Activated B cell treated with CpG ODN at 0.5 μM for 24 hours (primary cell): ENCODE measurements at regions not wholly inside any gene's neighbourhood (a gene's known extent, or its start where the extent isn't known, plus 50 kb on each side); places are given as distances from the start of the nearest gene placed in this dataset.

Experiments used
- ATAC-seq: fragments of 200-7000 bp; cut with Tn5 transposase; one replicate; pipeline ENCODE4 v1.10.0; 2021; ENCODE audit warnings: low read depth, mild to moderate bottlenecking, moderate library complexity
- CTCF ChIA-PET: fragments of 350-600 bp; sonication (Branson Sonifier 250); formaldehyde crosslinking; loops from one replicate; lab custom pipeline; 2021; ENCODE audit warnings: antibody characterized with exemption; lab: Charles Lee
- POLR2A ChIA-PET: fragments of 350-600 bp; sonication (Branson Sonifier 250); formaldehyde crosslinking; loops from one replicate; lab custom pipeline; 2021; ENCODE audit warnings: antibody characterized with exemption; lab: Charles Lee
- DNase-seq: peaks from one replicate; pipeline ENCODE4 v3.0.0; 2022
- H3K27ac Mint-ChIP-seq: one replicate; pipeline ENCODE4 v1.8.0; 2020; ENCODE audit warnings: mixed read lengths
- H3K27me3 Mint-ChIP-seq: one replicate; pipeline ENCODE4 v1.8.0; 2021; ENCODE audit warnings: mixed read lengths
- H3K36me3 Mint-ChIP-seq: one replicate; pipeline ENCODE4 v1.8.0; 2021; ENCODE audit warnings: low read depth, mixed read lengths
- H3K4me1 Mint-ChIP-seq: one replicate; pipeline ENCODE4 v1.8.0; 2021; ENCODE audit warnings: mixed read lengths
- H3K4me3 Mint-ChIP-seq: one replicate; pipeline ENCODE4 v1.8.0; 2020; ENCODE audit warnings: mild to moderate bottlenecking, mixed read lengths
- H3K9me3 Mint-ChIP-seq: one replicate; pipeline ENCODE4 v1.8.0; 2020; ENCODE audit warnings: mixed read lengths
- CTCF ChIP-seq: fragments of 200-600 bp; IDR thresholded peaks from one replicate; pipeline ENCODE4 v1.8.0; 2022; ENCODE audit warnings: antibody characterized with exemption, mild to moderate bottlenecking
- intact Hi-C: fragments of 100-400 bp; cut with micrococcal nuclease; formaldehyde crosslinking; loops from one replicate; pipeline ENCODE4 v1.15.1; 2024

GRCh38 chr6:154615483-154616025, 105.1 kb upstream of the CNKSR3 start:
- no peaks in the 10 kb centered on the region for H3K36me3 Mint-ChIP-seq
- intact Hi-C loops, result no loop called here
- POLR2A ChIA-PET, result no interaction called here
- CTCF ChIA-PET, result no interaction called here
- TF ChIP-seq CTCF, result no peak
- H3K27me3 Mint-ChIP-seq, result peaks cover 9% of the 10 kb centered on the region
- no peaks in the 10 kb centered on the region for H3K4me1 Mint-ChIP-seq
- DNase-seq (no peak), ATAC-seq (no peak)
- no peak overlapping the region for H3K27ac Mint-ChIP-seq
- no peak overlapping the region for H3K4me3 Mint-ChIP-seq
- no peaks in the 10 kb centered on the region for H3K9me3 Mint-ChIP-seq

GRCh38 chr6:154617175-154617574, 106.7 kb upstream of the CNKSR3 start:
- H3K4me1 Mint-ChIP-seq, result no peaks in the 10 kb centered on the region
- H3K27me3 Mint-ChIP-seq, result peaks cover 9% of the 10 kb centered on the region
- no peaks in the 10 kb centered on the region for H3K9me3 Mint-ChIP-seq
- TF ChIP-seq CTCF, result no peak
- ChIA-PET CTCF (no interaction called here), POLR2A (no interaction called here)
- intact Hi-C loops, result no loop called here
- H3K36me3 Mint-ChIP-seq, result no peaks in the 10 kb centered on the region
- ATAC-seq (no peak), DNase-seq (no peak)
- H3K4me3 Mint-ChIP-seq, result no peak overlapping the region
- no peak overlapping the region for H3K27ac Mint-ChIP-seq

GRCh38 chr6:154619146-154619545, 108.7 kb upstream of the CNKSR3 start:
- no peaks in the 10 kb centered on the region for H3K36me3 Mint-ChIP-seq
- ChIA-PET POLR2A (no interaction called here), CTCF (no interaction called here)
- no peak overlapping the region for H3K27ac Mint-ChIP-seq
- TF ChIP-seq CTCF, result no peak
- no peaks in the 10 kb centered on the region for H3K4me1 Mint-ChIP-seq
- intact Hi-C loops, result no loop called here
- H3K9me3 Mint-ChIP-seq, result peaks cover 5% of the 10 kb centered on the region
- no peak overlapping the region for H3K4me3 Mint-ChIP-seq
- peaks cover 5% of the 10 kb centered on the region for H3K27me3 Mint-ChIP-seq
- no peak for ATAC-seq
- no peak for DNase-seq

GRCh38 chr6:154621686-154622085, 111.2 kb upstream of the CNKSR3 start:
- Mint-ChIP-seq H3K36me3 (no peaks in the 10 kb centered on the region), H3K4me3 (no peak overlapping the region), H3K27me3 (peaks cover 5% of the 10 kb centered on the region), H3K9me3 (peaks cover 15% of the 10 kb centered on the region), H3K4me1 (no peaks in the 10 kb centered on the region), H3K27ac (no peak overlapping the region)
- ATAC-seq (no peak), DNase-seq (no peak)
- no peak for TF ChIP-seq CTCF
- intact Hi-C loops, result no loop called here
- POLR2A ChIA-PET, result no interaction called here
- CTCF ChIA-PET, result no interaction called here

- ChIA-PET CTCF (no interaction called here), POLR2A (no interaction called here)
- H3K9me3 Mint-ChIP-seq, result peaks cover 15% of the 10 kb centered on the region
- ATAC-seq (no peak), DNase-seq (no peak)
- no peaks in the 10 kb centered on the region for H3K36me3 Mint-ChIP-seq
- H3K4me1 Mint-ChIP-seq, result no peaks in the 10 kb centered on the region
- peaks cover 5% of the 10 kb centered on the region for H3K27me3 Mint-ChIP-seq
- no peak overlapping the region for H3K27ac Mint-ChIP-seq
- TF ChIP-seq CTCF, result no peak
- intact Hi-C loops, result no loop called here
- no peak overlapping the region for H3K4me3 Mint-ChIP-seq
Observed at GRCh38 chr6:154622618-154623336, 110.4 kb upstream of the SCAF8 start.
